ENCODE measurements at regions not wholly inside any gene's neighbourhood (a gene's known extent, or its start where the extent isn't known, plus 50 kb on each side); places are given as distances from the start of the nearest gene placed in this dataset.

DNA sequence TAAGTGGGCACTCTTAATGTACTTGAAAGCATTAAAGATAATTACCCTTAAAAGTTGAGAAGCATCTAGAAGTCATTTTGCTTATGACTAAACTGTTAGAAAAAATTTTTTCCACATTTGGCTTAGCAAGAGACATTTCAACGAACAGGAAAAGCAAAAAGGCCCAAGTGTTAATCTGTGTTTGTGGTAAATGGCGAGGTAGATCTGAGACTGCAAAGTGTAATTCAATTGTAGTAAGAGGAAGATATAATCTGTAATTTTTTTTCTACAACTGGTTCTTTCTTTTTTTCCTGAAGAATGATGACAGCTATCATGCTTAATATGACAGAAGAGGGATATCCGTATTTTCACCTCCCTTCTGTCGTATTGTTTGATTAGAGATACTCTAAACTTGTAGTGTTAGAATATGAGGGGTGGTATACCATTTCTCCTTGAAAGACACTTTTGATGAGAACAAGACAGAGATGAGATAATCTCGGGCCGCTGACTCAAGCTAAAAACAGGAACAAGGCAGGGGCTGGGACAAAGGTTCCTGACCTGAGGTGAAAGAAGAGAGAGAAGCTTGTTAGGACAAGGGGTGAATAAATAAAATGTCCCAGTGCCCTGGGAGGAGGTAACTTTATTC lies 459.3 kb upstream of the ZNF608 start:
- DNase-seq (ENCODE audit: low read depth, low spot score) (no peak), ATAC-seq (no peak)
- H3K4me1 ChIP-seq (ENCODE audit: control insufficient read depth, insufficient read depth, low read length) = no peaks in the 10 kb centered on the region; the same call in 1 of the 2 replicates
- in situ Hi-C loops (cut with HindIII; ENCODE audit: low pct_unique_long_range_greater_than_20kb, low sequenced_read_pairs) = no loop called here
- no peaks in the 10 kb centered on the region for H3K36me3 ChIP-seq (ENCODE audit: control insufficient read depth, insufficient read depth, low read length)
- H3K9me3 ChIP-seq (ENCODE audit: control insufficient read depth, insufficient read depth, low read depth, low read length) = no peaks in the 10 kb centered on the region
- POLR2A ChIA-PET = interaction anchor here (0.6 kb wide), 1 partner anchor 189 kb away, joined by 4 read pairs; no protein-coding TSS in a partner anchor
- H3K4me3 ChIP-seq (ENCODE audit: low read depth in 2 of 2, low read length in 2 of 2) = no peak overlapping the region
- CTCF ChIA-PET = no interaction called here
- peak overlapping the region; percentile 41; the same call in 1 of the 2 replicates for H3K27ac ChIP-seq (ENCODE audit: low read length)
- intact Hi-C loops (cut with micrococcal nuclease; ENCODE audit: unreplicated experiment) = no loop called here
- H3K27me3 ChIP-seq (ENCODE audit: control insufficient read depth, insufficient read depth, low read length) = no peaks in the 10 kb centered on the region
- no peak for TF ChIP-seq POLR2AphosphoS5 (IDR thresholded peaks at IDR 0.05; ENCODE audit: low read depth, low read length)
- TF ChIP-seq, protein P1, sequence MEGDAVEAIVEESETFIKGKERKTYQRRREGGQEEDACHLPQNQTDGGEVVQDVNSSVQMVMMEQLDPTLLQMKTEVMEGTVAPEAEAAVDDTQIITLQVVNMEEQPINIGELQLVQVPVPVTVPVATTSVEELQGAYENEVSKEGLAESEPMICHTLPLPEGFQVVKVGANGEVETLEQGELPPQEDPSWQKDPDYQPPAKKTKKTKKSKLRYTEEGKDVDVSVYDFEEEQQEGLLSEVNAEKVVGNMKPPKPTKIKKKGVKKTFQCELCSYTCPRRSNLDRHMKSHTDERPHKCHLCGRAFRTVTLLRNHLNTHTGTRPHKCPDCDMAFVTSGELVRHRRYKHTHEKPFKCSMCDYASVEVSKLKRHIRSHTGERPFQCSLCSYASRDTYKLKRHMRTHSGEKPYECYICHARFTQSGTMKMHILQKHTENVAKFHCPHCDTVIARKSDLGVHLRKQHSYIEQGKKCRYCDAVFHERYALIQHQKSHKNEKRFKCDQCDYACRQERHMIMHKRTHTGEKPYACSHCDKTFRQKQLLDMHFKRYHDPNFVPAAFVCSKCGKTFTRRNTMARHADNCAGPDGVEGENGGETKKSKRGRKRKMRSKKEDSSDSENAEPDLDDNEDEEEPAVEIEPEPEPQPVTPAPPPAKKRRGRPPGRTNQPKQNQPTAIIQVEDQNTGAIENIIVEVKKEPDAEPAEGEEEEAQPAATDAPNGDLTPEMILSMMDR (IDR thresholded peaks at IDR 0.05) = no peak
- TF ChIP-seq, protein P2, sequence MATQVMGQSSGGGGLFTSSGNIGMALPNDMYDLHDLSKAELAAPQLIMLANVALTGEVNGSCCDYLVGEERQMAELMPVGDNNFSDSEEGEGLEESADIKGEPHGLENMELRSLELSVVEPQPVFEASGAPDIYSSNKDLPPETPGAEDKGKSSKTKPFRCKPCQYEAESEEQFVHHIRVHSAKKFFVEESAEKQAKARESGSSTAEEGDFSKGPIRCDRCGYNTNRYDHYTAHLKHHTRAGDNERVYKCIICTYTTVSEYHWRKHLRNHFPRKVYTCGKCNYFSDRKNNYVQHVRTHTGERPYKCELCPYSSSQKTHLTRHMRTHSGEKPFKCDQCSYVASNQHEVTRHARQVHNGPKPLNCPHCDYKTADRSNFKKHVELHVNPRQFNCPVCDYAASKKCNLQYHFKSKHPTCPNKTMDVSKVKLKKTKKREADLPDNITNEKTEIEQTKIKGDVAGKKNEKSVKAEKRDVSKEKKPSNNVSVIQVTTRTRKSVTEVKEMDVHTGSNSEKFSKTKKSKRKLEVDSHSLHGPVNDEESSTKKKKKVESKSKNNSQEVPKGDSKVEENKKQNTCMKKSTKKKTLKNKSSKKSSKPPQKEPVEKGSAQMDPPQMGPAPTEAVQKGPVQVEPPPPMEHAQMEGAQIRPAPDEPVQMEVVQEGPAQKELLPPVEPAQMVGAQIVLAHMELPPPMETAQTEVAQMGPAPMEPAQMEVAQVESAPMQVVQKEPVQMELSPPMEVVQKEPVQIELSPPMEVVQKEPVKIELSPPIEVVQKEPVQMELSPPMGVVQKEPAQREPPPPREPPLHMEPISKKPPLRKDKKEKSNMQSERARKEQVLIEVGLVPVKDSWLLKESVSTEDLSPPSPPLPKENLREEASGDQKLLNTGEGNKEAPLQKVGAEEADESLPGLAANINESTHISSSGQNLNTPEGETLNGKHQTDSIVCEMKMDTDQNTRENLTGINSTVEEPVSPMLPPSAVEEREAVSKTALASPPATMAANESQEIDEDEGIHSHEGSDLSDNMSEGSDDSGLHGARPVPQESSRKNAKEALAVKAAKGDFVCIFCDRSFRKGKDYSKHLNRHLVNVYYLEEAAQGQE (IDR thresholded peaks at IDR 0.05; ENCODE audit: insufficient read depth in 1 of 2, low read depth in 2 of 2, low read length in 1 of 2) = no peak
- TF ChIP-seq TCF7L2 (IDR thresholded peaks at IDR 0.05; ENCODE audit: low read depth, low read length) = no peak
- no peak for TF ChIP-seq SIN3A (IDR thresholded peaks at IDR 0.05; ENCODE audit: borderline replicate concordance, insufficient read depth, low read depth, low read length)
- no TSS peak for BruUV-seq (replicated peaks)

DNA sequence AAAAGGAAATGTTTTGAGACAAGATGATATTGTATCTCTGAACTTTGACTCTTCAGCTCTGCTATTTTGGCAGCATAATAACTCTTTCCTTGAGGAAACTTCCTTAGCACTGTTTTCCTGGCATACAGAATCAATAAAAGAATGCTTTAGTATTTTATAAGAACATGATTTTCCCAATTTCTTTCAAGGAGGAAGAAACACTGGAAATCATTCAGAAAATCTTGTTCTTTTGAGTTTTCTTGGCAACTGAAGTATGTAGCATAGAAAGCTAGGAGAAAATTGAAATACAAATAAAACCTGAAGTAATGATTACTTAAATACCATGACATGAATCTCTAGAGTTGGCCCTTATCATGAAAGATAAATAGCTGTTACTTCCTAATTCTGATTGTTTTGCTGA lies 461.4 kb upstream of the ZNF608 start:
- TF ChIP-seq SIN3A (IDR thresholded peaks at IDR 0.05; ENCODE audit: borderline replicate concordance, insufficient read depth, low read depth, low read length) = no peak
- TF ChIP-seq, protein P2 (IDR thresholded peaks at IDR 0.05; ENCODE audit: insufficient read depth in 1 of 2, low read depth in 2 of 2, low read length in 1 of 2) = no peak
- BruUV-seq (replicated peaks) = no TSS peak
- DNase-seq (ENCODE audit: low read depth, low spot score) (no peak), ATAC-seq (no peak)
- no peaks in the 10 kb centered on the region for H3K4me1 ChIP-seq (ENCODE audit: control insufficient read depth, insufficient read depth, low read length)
- POLR2A ChIA-PET = no interaction called here
- no peaks in the 10 kb centered on the region for H3K9me3 ChIP-seq (ENCODE audit: control insufficient read depth, insufficient read depth, low read depth, low read length)
- CTCF ChIA-PET = no interaction called here
- H3K36me3 ChIP-seq (ENCODE audit: control insufficient read depth, insufficient read depth, low read length) = no peaks in the 10 kb centered on the region
- no peak overlapping the region; the same call in 1 of the 2 replicates for H3K27ac ChIP-seq (ENCODE audit: low read length)
- no peaks in the 10 kb centered on the region for H3K27me3 ChIP-seq (ENCODE audit: control insufficient read depth, insufficient read depth, low read length)
- in situ Hi-C loops (cut with HindIII; ENCODE audit: low pct_unique_long_range_greater_than_20kb, low sequenced_read_pairs) = no loop called here
- intact Hi-C loops (cut with micrococcal nuclease; ENCODE audit: unreplicated experiment) = no loop called here
- no peak overlapping the region for H3K4me3 ChIP-seq (ENCODE audit: low read depth in 2 of 2, low read length in 2 of 2)
